SKM-1 treated with dmso at 0.1 percent for 144 hours (cell line): ENCODE measurements at regions not wholly inside any gene's neighbourhood (a gene's known extent, or its start where the extent isn't known, plus 50 kb on each side); places are given as distances from the start of the nearest gene placed in this dataset.
"Not testable (repeated sequence)": the region's sequence is repeated elsewhere in the genome, so short reads cannot be mapped to it uniquely, and the experiment has no call there.

Experiments
- DNase-seq: peaks from one replicate; lab custom pipeline; 2025; ENCODE audit not compliant: unreplicated experiment; lab: John Stamatoyannopoulos, UW

GRCh38 chrY:12446486-12447265 is 254.4 kb upstream of the USP9Y start:
- DNase-seq, result not testable (repeated sequence)

DNA sequence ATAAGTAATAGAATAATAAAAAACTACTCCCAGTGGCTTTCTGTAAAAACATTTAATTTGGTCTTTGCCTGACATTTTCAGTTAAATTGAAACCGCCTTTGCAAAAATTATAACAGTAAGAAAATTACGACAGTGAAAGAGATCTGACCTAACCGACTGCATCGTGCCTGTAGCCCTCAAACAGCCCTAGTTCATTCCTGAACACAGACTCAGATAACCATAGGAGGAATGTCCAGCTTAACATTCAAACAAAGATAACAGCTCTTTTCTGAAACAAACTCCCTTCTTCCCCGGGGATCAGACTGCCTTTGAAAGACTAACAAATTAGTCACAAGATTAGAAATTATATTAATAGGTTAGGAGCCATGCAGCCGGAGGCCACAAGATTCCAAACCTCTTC is 252.5 kb upstream of the USP9Y start:
- not testable (repeated sequence) for DNase-seq

GRCh38 chrY:12453318-12453717 is 247.7 kb upstream of the USP9Y start:
- not testable (repeated sequence) for DNase-seq

- no peak for DNase-seq
These were observed 241.1 kb upstream of the USP9Y start for GRCh38 chrY:12459965-12460364.

GRCh38 chrY:12464155-12464554 is 236.9 kb upstream of the USP9Y start:
- DNase-seq, result no peak

- DNase-seq, result no peak
These were observed 235.3 kb upstream of the USP9Y start for GRCh38 chrY:12465706-12466105.

DNA sequence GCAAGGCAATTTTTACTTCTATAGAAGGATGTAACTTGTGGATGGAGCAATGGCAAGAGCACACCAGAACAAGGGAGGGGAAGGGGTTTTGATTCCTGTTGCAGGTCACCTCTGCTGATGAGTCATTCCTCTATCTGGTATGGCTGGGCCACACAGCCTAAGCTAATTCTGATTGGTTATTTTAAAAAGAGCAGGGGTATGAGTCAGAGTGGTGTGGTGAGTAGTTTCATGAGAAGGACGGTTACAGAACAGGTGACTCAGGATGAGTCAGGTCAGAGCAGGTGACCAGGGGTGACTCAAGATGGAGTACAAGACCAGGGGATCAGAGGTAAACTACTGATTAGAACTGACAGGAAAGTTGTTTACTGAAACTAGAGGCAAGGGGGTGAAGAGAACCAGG is 231.9 kb upstream of the USP9Y start:
- no peak for DNase-seq

GRCh38 chrY:12474472-12474871 is 226.6 kb upstream of the USP9Y start:
- DNase-seq, result no peak

DNA sequence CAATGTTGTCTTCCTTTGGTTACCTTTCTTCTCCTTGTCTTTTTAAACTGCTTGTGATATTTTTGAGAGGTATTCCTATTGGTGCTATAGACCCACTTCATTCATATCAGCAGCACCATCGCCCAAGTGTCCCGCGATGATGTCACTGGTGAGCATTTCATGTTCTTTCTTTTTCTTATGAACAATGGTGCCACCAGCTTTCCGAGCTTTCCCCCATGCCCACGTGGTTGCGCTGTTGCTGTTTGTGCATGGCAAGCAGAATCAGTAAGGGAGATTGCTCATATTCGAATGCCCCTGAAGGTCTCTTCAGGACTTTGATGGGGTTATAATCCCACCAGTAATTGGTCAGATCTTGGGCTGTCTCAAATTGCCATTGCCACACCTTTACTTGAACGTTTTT is 221.6 kb upstream of the USP9Y start:
- no peak for DNase-seq

DNA sequence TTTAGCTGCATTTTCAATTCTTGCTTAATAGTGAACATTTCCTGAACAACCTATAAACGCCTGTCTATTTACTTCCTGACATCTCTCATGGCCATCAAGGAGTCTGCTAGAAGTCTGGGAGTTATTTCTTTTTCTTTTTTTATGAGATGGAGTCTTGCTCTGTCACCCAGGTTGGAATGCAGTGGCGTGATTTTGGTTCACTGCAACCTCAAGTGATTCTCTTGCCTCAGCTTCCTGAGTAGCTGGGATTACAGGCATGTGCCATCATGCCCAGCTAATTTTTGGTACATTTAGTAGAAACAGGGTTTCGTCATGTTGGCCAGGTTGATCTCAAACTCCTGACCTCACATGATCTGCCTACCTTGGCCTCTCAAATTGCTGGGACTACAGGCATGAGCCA is 217.6 kb upstream of the USP9Y start:
- DNase-seq, result no peak

DNA sequence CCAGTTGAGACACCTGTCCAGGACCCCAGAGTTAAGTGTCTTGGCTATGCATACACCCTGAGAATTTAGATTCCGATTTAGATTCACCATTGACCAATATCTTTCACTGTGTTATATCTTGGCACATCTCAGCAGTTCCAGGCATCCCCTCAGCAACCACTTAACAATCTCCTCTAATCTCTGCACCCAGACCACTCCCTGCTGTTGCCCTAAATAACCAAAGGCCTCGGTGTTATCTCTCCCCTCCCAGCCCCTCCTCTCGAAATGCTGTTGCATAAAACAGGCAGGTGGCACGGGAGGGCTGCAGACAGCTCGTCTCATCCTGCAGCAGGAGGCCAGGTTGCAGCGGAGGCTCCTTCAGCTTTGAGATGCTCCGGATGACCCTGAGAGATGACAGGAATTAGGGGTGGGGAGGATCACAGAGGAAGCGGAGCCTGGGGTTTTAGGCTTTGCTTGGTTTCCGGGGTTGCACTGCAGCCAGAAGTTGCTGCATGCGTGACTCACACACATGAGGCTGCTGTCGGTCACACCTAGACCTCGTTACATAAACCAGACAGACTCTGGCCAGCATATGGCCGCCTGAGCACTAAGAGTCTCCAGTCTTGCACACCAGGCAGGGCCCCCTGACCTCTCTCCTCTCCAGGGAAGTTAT is 210.3 kb upstream of the USP9Y start:
- no peak for DNase-seq

DNA sequence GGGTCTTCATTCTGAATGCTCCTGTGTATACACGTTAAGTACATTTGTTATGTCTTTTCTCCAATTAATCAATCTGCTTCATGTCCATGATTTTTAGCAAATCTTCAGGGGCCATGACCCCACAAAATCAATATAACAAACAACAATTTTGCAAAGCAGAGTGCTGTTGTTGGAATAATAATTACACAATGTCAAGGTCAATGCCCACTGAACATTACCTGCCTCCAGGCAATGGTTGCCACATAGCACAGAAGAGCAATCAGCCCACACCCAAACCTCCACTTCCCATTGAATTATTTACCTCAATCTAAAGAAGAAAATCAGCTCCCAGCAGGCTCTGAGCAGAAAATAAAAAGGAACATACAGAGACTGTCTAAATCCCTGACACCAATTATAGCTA is 208.8 kb upstream of the USP9Y start:
- no peak for DNase-seq

DNA sequence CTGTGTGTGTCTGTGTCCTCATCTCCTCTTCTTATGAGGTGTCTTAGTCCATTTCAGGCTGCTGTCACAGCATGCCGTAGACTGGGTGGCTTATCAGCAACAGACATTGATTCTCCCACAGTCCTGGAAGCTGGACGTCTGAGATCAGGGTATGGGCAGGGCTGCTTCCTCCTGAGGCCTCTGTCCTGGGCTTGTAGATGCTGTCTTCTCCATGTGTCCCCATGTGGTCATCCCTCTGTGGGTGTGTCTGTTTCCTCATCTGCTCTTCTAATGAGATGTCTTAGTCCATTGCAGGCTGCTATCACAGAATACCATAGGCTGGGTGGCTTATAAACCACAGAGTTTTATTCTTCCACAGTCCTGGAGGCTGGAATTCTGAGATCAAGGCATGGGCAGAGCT is 205.0 kb upstream of the USP9Y start:
- DNase-seq, result no peak

GRCh38 chrY:12500096-12500495 is 200.9 kb upstream of the USP9Y start:
- DNase-seq, result no peak

DNA sequence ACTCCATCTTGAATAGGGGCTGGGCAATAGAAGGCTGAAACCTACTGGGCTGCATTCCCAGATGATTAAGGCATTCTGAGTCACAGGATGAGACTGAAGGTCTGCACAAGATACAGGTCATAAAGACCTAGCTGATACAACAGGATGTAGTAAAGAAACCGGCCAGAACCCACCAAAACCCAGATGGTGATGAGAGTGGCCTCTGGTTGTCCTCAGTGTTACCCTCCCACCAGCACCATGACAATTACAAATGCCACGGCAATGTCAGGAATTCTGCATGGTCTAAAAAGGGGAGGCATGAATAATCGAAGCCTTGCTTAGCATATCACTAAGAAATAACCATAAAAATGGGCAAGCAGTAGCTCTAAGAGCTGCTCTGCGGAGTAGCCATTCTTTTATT is 197.0 kb upstream of the USP9Y start:
- not testable (repeated sequence) for DNase-seq

- no peak for DNase-seq
These were observed 183.7 kb upstream of the USP9Y start for GRCh38 chrY:12517338-12517737.

DNA sequence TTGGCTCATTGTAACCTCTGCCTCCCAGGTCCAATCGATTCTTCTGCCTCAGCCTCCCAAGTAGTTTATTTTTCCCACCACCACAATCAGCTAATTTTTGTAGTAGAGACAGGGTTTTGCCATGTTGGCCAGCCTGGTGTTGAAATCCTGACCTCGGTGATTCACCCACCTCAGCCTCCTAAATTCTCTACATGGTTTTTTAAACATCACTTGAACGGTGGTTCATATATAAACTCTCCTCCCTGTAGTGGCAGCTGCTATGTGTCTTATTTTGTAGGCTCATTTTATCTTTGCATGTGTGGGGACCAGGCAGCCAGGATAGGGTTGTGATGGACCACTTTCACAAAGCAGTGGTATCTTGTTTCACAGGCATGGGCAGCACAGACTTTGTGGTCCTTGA is 175.8 kb upstream of the USP9Y start:
- DNase-seq, result no peak

DNA sequence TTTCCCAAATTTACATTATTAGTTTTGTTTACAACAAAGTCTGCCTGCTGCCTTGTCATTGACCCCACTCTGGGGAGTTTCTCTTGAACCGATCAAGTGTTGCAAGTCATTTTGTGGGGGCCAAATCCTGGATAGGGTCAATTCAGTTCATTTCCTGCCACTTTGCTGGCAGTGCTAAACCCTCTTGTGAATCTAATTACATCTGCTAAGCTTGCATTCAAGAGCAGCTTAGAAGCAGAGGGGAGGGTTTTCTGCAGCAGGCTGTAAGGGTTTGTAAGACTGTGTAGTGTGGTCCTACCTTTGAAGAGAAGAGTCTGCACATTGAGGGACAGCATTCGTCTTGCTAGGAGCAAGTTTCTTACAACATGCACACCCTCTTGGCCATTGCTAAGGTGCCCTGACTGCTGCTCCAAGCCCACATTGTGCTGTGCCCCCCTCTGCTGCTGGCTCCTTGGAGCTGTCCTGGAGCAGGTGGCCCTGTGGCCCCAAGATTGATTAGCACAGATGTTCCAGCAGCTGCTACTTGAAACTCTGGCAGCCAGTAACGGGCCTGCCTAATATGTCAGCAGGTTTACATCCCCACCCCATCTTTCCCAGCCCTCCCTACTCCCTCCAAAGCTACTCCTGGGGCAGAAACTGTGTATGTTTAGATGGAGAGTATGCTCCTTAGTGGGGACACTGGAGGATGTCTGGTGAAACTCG is 174.5 kb upstream of the USP9Y start:
- no peak for DNase-seq

- DNase-seq, result no peak
These were observed 163.7 kb upstream of the USP9Y start for GRCh38 chrY:12537226-12537854.

- DNase-seq, result no peak
These were observed 154.1 kb upstream of the USP9Y start for GRCh38 chrY:12546746-12547420.
